K562 (cell line): ENCODE measurements at regions not wholly inside any gene's neighbourhood (a gene's known extent, or its start where the extent isn't known, plus 50 kb on each side); places are given as distances from the start of the nearest gene placed in this dataset.

Experiments used
- CTCF ChIP-seq, 3 experiments: IDR thresholded peaks in 2 of 3; conservative IDR thresholded peaks in 1 of 3; 2 replicates each; pipeline ENCODE4 v1.5.1; 2011 to 2012; ENCODE audit warnings: low read length in 3 of 3, mild to moderate bottlenecking in 3 of 3, control low read depth in 2 of 3, improper control_type of control experiment in 1 of 3, inconsistent platforms in 1 of 3, low read depth in 1 of 3, mixed read lengths in 1 of 3, moderate library complexity in 1 of 3; ENCODE audit not compliant: insufficient read depth in 2 of 3
- ELF1 ChIP-seq: fragments of 200-800 bp; sonication (Bioruptor generic); IDR thresholded peaks from 2 replicates; pipeline ENCODE4 v1.6.1; 2016; ENCODE audit warnings: missing genetic modification characterization, missing compliant biosample characterization
- EZH2 ChIP-seq: IDR thresholded peaks from 2 replicates; pipeline ENCODE4 v1.6.1; 2012; ENCODE audit warnings: low read depth, mild to moderate bottlenecking, inconsistent platforms, low read length, borderline replicate concordance
- HDAC2 ChIP-seq: fragments of 450-650 bp; IDR thresholded peaks from 2 replicates; pipeline ENCODE4 v1.6.1; 2016; ENCODE audit warnings: mild to moderate bottlenecking
- JUN ChIP-seq, 2 experiments: sonication (generic) in 1 of 2; formaldehyde crosslinking in 1 of 2; IDR thresholded peaks; 2 replicates each; pipeline versions ENCODE4 v1.6.1 to v1.8.0; 2012 to 2022; ENCODE audit warnings: borderline replicate concordance in 2 of 2, mild to moderate bottlenecking in 2 of 2, improper control_type of control experiment in 1 of 2, low read depth in 1 of 2, low read length in 1 of 2, missing genetic modification reagents in 1 of 2
- KAT8 ChIP-seq: fragments of 450-650 bp; IDR thresholded peaks from 2 replicates; pipeline ENCODE4 v1.6.1; 2016; ENCODE audit warnings: low read depth, mild to moderate bottlenecking
- POLR2AphosphoS5 ChIP-seq: IDR thresholded peaks from 2 replicates; pipeline ENCODE4 v1.6.1; 2011; ENCODE audit warnings: mild to moderate bottlenecking, low read depth, low read length, moderate library complexity; ENCODE audit not compliant: control insufficient read depth, insufficient read depth
- POLR3A ChIP-seq: IDR thresholded peaks from 2 replicates; pipeline ENCODE4 v1.6.1; 2011; ENCODE audit warnings: borderline replicate concordance, mild to moderate bottlenecking, moderate library complexity; ENCODE audit not compliant: insufficient read length, insufficient read depth; ENCODE audit errors: extremely low read depth
- RFX1 ChIP-seq: fragments of 450-650 bp; IDR thresholded peaks from 2 replicates; pipeline ENCODE4 v1.6.1; 2016; ENCODE audit warnings: mild to moderate bottlenecking, moderate library complexity
- TAF1 ChIP-seq: IDR thresholded peaks from 2 replicates; pipeline ENCODE4 v1.6.1; 2011; ENCODE audit warnings: mild to moderate bottlenecking, low read length, moderate library complexity; ENCODE audit not compliant: insufficient read depth, control insufficient read depth, severe bottlenecking; ENCODE audit errors: extremely low read depth
- U2AF2 ChIP-seq: fragments of 200-400 bp; formaldehyde crosslinking; optimal IDR thresholded peaks from 2 replicates; pipeline ENCODE3; 2017; ENCODE audit warnings: low read depth, mild to moderate bottlenecking, low read length
- TF ChIP-seq, protein P1 (sequence below): fragments of 450-650 bp; IDR thresholded peaks from 2 replicates; pipeline ENCODE4 v1.7.1; 2018; ENCODE audit warnings: mild to moderate bottlenecking, low read depth; ENCODE audit not compliant: partially characterized antibody
- TF ChIP-seq, protein P2 (sequence below): sonication (generic); formaldehyde crosslinking; IDR thresholded peaks from 2 replicates; pipeline ENCODE4 v1.8.0; 2022; ENCODE audit warnings: mild to moderate bottlenecking, missing genetic modification reagents
- TF ChIP-seq, protein P3 (sequence below), 2 experiments: fragments of 450-650 bp in 1 of 2; sonication (generic) in 1 of 2; formaldehyde crosslinking in 1 of 2; IDR thresholded peaks; 2 replicates each; pipeline versions ENCODE4 v1.7.1 to v1.9.0; 2016 to 2022; ENCODE audit warnings: inconsistent platforms in 1 of 2, mild to moderate bottlenecking in 1 of 2, missing genetic modification reagents in 1 of 2

DNA sequence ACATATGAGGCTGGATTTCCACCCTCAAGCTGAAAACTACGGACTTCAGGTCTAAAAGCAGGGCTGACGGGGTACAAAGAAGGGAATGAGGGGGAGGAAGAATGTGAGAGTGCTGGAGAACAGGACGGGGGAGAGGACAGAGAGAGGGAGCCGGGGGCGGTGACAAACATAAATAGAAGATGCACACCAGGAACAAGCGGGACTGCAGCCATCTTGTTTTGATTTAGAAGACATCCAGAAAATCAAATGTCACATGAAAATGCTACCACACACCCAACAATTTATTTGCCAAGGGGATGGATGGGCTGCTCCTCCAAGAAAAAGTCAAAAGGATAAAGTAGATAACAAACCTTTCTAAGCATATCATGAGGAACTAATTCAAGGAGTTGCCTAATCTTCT lies 59.2 kb upstream of the FHL2 start:
- TF ChIP-seq POLR2AphosphoS5 (no peak), HDAC2 (no peak), TAF1 (no peak), EZH2 (no peak), U2AF2 (no peak), POLR3A (no peak), RFX1 (no peak), ELF1 (tag) (no peak), CTCF (IDR thresholded peaks at IDR 0.05 in 2 of 3, conservative IDR thresholded peaks at IDR 0.05 in 1 of 3; ENCODE audit: insufficient read depth in 2 of 3, low read depth in 1 of 3, low read length in 3 of 3) (no peak), JUN (IDR thresholded peaks at IDR 0.05; ENCODE audit: borderline replicate concordance, low read depth, low read length) (no peak), JUN (CRISPR knock-in tag; IDR thresholded peaks at IDR 0.05; ENCODE audit: borderline replicate concordance) (no peak), KAT8 (no peak)
- TF ChIP-seq, protein P1, sequence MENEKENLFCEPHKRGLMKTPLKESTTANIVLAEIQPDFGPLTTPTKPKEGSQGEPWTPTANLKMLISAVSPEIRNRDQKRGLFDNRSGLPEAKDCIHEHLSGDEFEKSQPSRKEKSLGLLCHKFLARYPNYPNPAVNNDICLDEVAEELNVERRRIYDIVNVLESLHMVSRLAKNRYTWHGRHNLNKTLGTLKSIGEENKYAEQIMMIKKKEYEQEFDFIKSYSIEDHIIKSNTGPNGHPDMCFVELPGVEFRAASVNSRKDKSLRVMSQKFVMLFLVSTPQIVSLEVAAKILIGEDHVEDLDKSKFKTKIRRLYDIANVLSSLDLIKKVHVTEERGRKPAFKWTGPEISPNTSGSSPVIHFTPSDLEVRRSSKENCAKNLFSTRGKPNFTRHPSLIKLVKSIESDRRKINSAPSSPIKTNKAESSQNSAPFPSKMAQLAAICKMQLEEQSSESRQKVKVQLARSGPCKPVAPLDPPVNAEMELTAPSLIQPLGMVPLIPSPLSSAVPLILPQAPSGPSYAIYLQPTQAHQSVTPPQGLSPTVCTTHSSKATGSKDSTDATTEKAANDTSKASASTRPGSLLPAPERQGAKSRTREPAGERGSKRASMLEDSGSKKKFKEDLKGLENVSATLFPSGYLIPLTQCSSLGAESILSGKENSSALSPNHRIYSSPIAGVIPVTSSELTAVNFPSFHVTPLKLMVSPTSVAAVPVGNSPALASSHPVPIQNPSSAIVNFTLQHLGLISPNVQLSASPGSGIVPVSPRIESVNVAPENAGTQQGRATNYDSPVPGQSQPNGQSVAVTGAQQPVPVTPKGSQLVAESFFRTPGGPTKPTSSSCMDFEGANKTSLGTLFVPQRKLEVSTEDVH: no peak
- TF ChIP-seq, protein P2, sequence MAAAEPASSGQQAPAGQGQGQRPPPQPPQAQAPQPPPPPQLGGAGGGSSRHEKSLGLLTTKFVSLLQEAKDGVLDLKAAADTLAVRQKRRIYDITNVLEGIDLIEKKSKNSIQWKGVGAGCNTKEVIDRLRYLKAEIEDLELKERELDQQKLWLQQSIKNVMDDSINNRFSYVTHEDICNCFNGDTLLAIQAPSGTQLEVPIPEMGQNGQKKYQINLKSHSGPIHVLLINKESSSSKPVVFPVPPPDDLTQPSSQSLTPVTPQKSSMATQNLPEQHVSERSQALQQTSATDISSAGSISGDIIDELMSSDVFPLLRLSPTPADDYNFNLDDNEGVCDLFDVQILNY: no peak
- TF ChIP-seq, protein P3, sequence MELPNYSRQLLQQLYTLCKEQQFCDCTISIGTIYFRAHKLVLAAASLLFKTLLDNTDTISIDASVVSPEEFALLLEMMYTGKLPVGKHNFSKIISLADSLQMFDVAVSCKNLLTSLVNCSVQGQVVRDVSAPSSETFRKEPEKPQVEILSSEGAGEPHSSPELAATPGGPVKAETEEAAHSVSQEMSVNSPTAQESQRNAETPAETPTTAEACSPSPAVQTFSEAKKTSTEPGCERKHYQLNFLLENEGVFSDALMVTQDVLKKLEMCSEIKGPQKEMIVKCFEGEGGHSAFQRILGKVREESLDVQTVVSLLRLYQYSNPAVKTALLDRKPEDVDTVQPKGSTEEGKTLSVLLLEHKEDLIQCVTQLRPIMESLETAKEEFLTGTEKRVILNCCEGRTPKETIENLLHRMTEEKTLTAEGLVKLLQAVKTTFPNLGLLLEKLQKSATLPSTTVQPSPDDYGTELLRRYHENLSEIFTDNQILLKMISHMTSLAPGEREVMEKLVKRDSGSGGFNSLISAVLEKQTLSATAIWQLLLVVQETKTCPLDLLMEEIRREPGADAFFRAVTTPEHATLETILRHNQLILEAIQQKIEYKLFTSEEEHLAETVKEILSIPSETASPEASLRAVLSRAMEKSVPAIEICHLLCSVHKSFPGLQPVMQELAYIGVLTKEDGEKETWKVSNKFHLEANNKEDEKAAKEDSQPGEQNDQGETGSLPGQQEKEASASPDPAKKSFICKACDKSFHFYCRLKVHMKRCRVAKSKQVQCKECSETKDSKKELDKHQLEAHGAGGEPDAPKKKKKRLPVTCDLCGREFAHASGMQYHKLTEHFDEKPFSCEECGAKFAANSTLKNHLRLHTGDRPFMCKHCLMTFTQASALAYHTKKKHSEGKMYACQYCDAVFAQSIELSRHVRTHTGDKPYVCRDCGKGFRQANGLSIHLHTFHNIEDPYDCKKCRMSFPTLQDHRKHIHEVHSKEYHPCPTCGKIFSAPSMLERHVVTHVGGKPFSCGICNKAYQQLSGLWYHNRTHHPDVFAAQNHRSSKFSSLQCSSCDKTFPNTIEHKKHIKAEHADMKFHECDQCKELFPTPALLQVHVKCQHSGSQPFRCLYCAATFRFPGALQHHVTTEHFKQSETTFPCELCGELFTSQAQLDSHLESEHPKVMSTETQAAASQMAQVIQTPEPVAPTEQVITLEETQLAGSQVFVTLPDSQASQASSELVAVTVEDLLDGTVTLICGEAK (IDR thresholded peaks at IDR 0.05): no peak
- TF ChIP-seq, protein P3 (CRISPR knock-in tag; IDR thresholded peaks at IDR 0.05): no peak
